Nucleus accumbens (tissue), 56 donors: ENCODE measurements at regions not wholly inside any gene's neighbourhood (a gene's known extent, or its start where the extent isn't known, plus 50 kb on each side); places are given as distances from the start of the nearest gene placed in this dataset.

Experiments used
- DNase-seq, 56 donors: peaks; one replicate each; lab custom pipeline; 2025; lab: John Stamatoyannopoulos, UW

- no peak for DNase-seq
These were observed 150.1 kb upstream of the ADAMTS16 start for GRCh38 chr5:4990017-4990416.

GRCh38 chr5:4990462-4990861 is 149.7 kb upstream of the ADAMTS16 start:
- no peak for DNase-seq

- DNase-seq: no peak
These were observed 148.2 kb upstream of the ADAMTS16 start for GRCh38 chr5:4991925-4992324.

- no peak for DNase-seq
These were observed 145.1 kb upstream of the ADAMTS16 start for GRCh38 chr5:4995014-4995413.

- DNase-seq: no peak
These were observed 134.8 kb upstream of the ADAMTS16 start for GRCh38 chr5:5005353-5005752.

GRCh38 chr5:5006548-5006947 is 133.6 kb upstream of the ADAMTS16 start:
- DNase-seq: no peak

- no peak for DNase-seq
These were observed 130.9 kb upstream of the ADAMTS16 start for GRCh38 chr5:5009240-5009639.

- DNase-seq: no peak
These were observed 129.0 kb upstream of the ADAMTS16 start for GRCh38 chr5:5011151-5011550.

GRCh38 chr5:5014586-5015235 is 125.4 kb upstream of the ADAMTS16 start:
- DNase-seq: peak in 2 of 56 donors; percentile 3 to 5

- peak in 1 of 56 donors; percentile 16 for DNase-seq
These were observed 122.1 kb upstream of the ADAMTS16 start for GRCh38 chr5:5017827-5018577.

GRCh38 chr5:5018578-5018970 is 121.6 kb upstream of the ADAMTS16 start:
- DNase-seq: no peak

- no peak for DNase-seq
These were observed 118.7 kb upstream of the ADAMTS16 start for GRCh38 chr5:5021436-5021835.

- no peak for DNase-seq
These were observed 114.9 kb upstream of the ADAMTS16 start for GRCh38 chr5:5025098-5025773.

- DNase-seq: no peak
These were observed 114.2 kb upstream of the ADAMTS16 start for GRCh38 chr5:5025774-5026408.

GRCh38 chr5:5026409-5026785 is 113.7 kb upstream of the ADAMTS16 start:
- DNase-seq: no peak

GRCh38 chr5:5031665-5032064 is 108.5 kb upstream of the ADAMTS16 start:
- DNase-seq: no peak

- DNase-seq: no peak
These were observed 102.5 kb upstream of the ADAMTS16 start for GRCh38 chr5:5037674-5038073.

GRCh38 chr5:5039918-5040317 is 100.2 kb upstream of the ADAMTS16 start:
- no peak for DNase-seq

- DNase-seq: no peak
These were observed 99.4 kb upstream of the ADAMTS16 start for GRCh38 chr5:5040712-5041111.

- no peak for DNase-seq
These were observed 97.3 kb upstream of the ADAMTS16 start for GRCh38 chr5:5042806-5043205.

- no peak for DNase-seq
These were observed 96.8 kb upstream of the ADAMTS16 start for GRCh38 chr5:5043346-5043745.
